ENCODE measurements at regions not wholly inside any gene's neighbourhood (a gene's known extent, or its start where the extent isn't known, plus 50 kb on each side); places are given as distances from the start of the nearest gene placed in this dataset.

- no peak for ATAC-seq
- H3K9me3 ChIP-seq (ENCODE audit: control insufficient read depth, low read length), result no peaks in the 10 kb centered on the region
- H3K4me1 ChIP-seq (ENCODE audit: control insufficient read depth, insufficient read depth, low read length), result no peaks in the 10 kb centered on the region
- no peak overlapping the region for H3K27ac ChIP-seq (ENCODE audit: low read length)
- no peak overlapping the region for H3K4me3 ChIP-seq (ENCODE audit: low read length)
- DNase-seq, result peak in 1 of 3 donors; percentile 37
- WGBS, result 86% methylated on average over 35 of the region's 35 CpGs
- intact Hi-C loops (cut with DNase I), result no loop called here
- H3K27me3 ChIP-seq (ENCODE audit: control insufficient read depth, insufficient read depth), result no peaks in the 10 kb centered on the region
These were observed 103.8 kb downstream of the PDGFA start for GRCh38 chr7:415646-416525.

GRCh38 chr7:416761-417624 lies 102.7 kb downstream of the PDGFA start:
- Histone ChIP-seq H3K27ac (ENCODE audit: low read length) (no peak overlapping the region), H3K27me3 (ENCODE audit: control insufficient read depth, insufficient read depth) (no peaks in the 10 kb centered on the region), H3K4me3 (ENCODE audit: low read length) (no peak overlapping the region), H3K9me3 (ENCODE audit: control insufficient read depth, low read length) (no peaks in the 10 kb centered on the region), H3K4me1 (ENCODE audit: control insufficient read depth, insufficient read depth, low read length) (no peaks in the 10 kb centered on the region)
- peak in 1 of 3 donors; percentile 53 for DNase-seq
- 90% methylated on average over 25 of the region's 25 CpGs for WGBS
- intact Hi-C loops (cut with DNase I), result no loop called here
- ATAC-seq, result no peak

GRCh38 chr7:417625-417889 lies 102.1 kb downstream of the PDGFA start:
- Histone ChIP-seq H3K4me3 (ENCODE audit: low read length) (no peak overlapping the region), H3K9me3 (ENCODE audit: control insufficient read depth, low read length) (no peaks in the 10 kb centered on the region), H3K27ac (ENCODE audit: low read length) (no peak overlapping the region), H3K4me1 (ENCODE audit: control insufficient read depth, insufficient read depth, low read length) (no peaks in the 10 kb centered on the region), H3K27me3 (ENCODE audit: control insufficient read depth, insufficient read depth) (no peaks in the 10 kb centered on the region)
- intact Hi-C loops (cut with DNase I), result no loop called here
- peak in 1 of 3 donors; percentile 30 for DNase-seq
- WGBS, result 96% methylated on average over 5 of the region's 5 CpGs
- ATAC-seq, result no peak

GRCh38 chr7:417973-418601 lies 101.6 kb downstream of the PDGFA start:
- Histone ChIP-seq H3K27ac (ENCODE audit: low read length) (no peak overlapping the region), H3K4me3 (ENCODE audit: low read length) (no peak overlapping the region), H3K4me1 (ENCODE audit: control insufficient read depth, insufficient read depth, low read length) (no peaks in the 10 kb centered on the region), H3K27me3 (ENCODE audit: control insufficient read depth, insufficient read depth) (no peaks in the 10 kb centered on the region), H3K9me3 (ENCODE audit: control insufficient read depth, low read length) (no peaks in the 10 kb centered on the region)
- WGBS, result 91% methylated on average over 7 of the region's 7 CpGs
- intact Hi-C loops (cut with DNase I), result no loop called here
- ATAC-seq, result no peak
- no peak for DNase-seq

GRCh38 chr7:418636-419280 lies 100.9 kb downstream of the PDGFA start:
- no peak overlapping the region for H3K4me3 ChIP-seq (ENCODE audit: low read length)
- DNase-seq, result peak in 2 of 3 donors; percentile 70 to 82
- H3K4me1 ChIP-seq (ENCODE audit: control insufficient read depth, insufficient read depth, low read length), result no peaks in the 10 kb centered on the region
- intact Hi-C loops (cut with DNase I), result no loop called here
- ATAC-seq, result peak; percentile 21 to 22
- 41% methylated on average over 11 of the region's 11 CpGs for WGBS
- H3K27me3 ChIP-seq (ENCODE audit: control insufficient read depth, insufficient read depth), result no peaks in the 10 kb centered on the region
- no peak overlapping the region for H3K27ac ChIP-seq (ENCODE audit: low read length)
- no peaks in the 10 kb centered on the region for H3K9me3 ChIP-seq (ENCODE audit: control insufficient read depth, low read length)

- Histone ChIP-seq H3K4me1 (ENCODE audit: control insufficient read depth, insufficient read depth, low read length) (no peaks in the 10 kb centered on the region), H3K9me3 (ENCODE audit: control insufficient read depth, low read length) (no peaks in the 10 kb centered on the region), H3K4me3 (ENCODE audit: low read length) (no peak overlapping the region), H3K27me3 (ENCODE audit: control insufficient read depth, insufficient read depth) (no peaks in the 10 kb centered on the region), H3K27ac (ENCODE audit: low read length) (no peak overlapping the region)
- ATAC-seq (no peak), DNase-seq (peak in 1 of 3 donors; percentile 32)
- WGBS, result 80% methylated on average over 20 of the region's 20 CpGs
- intact Hi-C loops (cut with DNase I), result no loop called here
These were observed 99.2 kb downstream of the PDGFA start for GRCh38 chr7:420142-421093.

GRCh38 chr7:421136-421991 lies 98.3 kb downstream of the PDGFA start:
- Histone ChIP-seq H3K27ac (ENCODE audit: low read length) (no peak overlapping the region), H3K4me3 (ENCODE audit: low read length) (no peak overlapping the region), H3K27me3 (ENCODE audit: control insufficient read depth, insufficient read depth) (no peaks in the 10 kb centered on the region), H3K9me3 (ENCODE audit: control insufficient read depth, low read length) (no peaks in the 10 kb centered on the region), H3K4me1 (ENCODE audit: control insufficient read depth, insufficient read depth, low read length) (no peaks in the 10 kb centered on the region)
- peak in 1 of 3 donors; percentile 34 for DNase-seq
- no peak for ATAC-seq
- WGBS, result 67% methylated on average over 57 of the region's 57 CpGs
- intact Hi-C loops (cut with DNase I), result no loop called here

- ATAC-seq, result no peak
- H3K27me3 ChIP-seq (ENCODE audit: control insufficient read depth, insufficient read depth), result no peaks in the 10 kb centered on the region
- no peaks in the 10 kb centered on the region for H3K9me3 ChIP-seq (ENCODE audit: control insufficient read depth, low read length)
- peak in 1 of 3 donors; percentile 37 for DNase-seq
- no peak overlapping the region for H3K4me3 ChIP-seq (ENCODE audit: low read length)
- H3K4me1 ChIP-seq (ENCODE audit: control insufficient read depth, insufficient read depth, low read length), result no peaks in the 10 kb centered on the region
- no peak overlapping the region for H3K27ac ChIP-seq (ENCODE audit: low read length)
- WGBS, result 91% methylated on average over 33 of the region's 33 CpGs
- intact Hi-C loops (cut with DNase I), result no loop called here
These were observed 97.3 kb downstream of the PDGFA start for GRCh38 chr7:422191-422885.

- Histone ChIP-seq H3K9me3 (ENCODE audit: control insufficient read depth, low read length) (no peaks in the 10 kb centered on the region), H3K27ac (ENCODE audit: low read length) (no peak overlapping the region), H3K4me3 (ENCODE audit: low read length) (no peak overlapping the region), H3K27me3 (ENCODE audit: control insufficient read depth, insufficient read depth) (no peaks in the 10 kb centered on the region), H3K4me1 (ENCODE audit: control insufficient read depth, insufficient read depth, low read length) (no peaks in the 10 kb centered on the region)
- DNase-seq (peak in 1 of 3 donors; percentile 44), ATAC-seq (no peak)
- intact Hi-C loops (cut with DNase I), result no loop called here
- WGBS, result 89% methylated on average over 15 of the region's 15 CpGs
These were observed 96.8 kb downstream of the PDGFA start for GRCh38 chr7:422886-423225.

Measured in right cardiac atrium (tissue), 5 donors.